ENCODE measurements at regions not wholly inside any gene's neighbourhood (a gene's known extent, or its start where the extent isn't known, plus 50 kb on each side); places are given as distances from the start of the nearest gene placed in this dataset.
"Not testable (repeated sequence)": the region's sequence is repeated elsewhere in the genome, so short reads cannot be mapped to it uniquely, and the experiment has no call there.

DNA sequence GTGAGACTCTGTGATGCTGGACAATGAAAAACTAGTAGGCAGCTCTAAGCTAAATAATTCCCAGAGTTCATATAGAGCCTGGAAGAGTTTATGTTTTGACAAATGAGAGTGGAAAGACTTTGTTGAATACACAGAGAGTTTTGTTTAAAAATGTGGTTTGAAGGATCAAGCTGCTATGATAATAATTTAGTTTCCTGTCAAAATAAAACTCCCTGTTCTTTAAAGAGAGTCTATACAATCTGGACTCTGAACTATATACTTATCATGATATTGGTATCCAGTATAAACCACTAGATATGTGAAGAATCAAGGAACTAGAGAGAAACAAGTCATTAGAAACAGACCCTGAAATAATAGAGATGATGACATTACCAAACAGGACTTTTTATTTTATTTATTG is 158.6 kb downstream of the C4orf33 start:
- Histone ChIP-seq H2BK15ac (replicated peaks; ENCODE audit: low read depth) (no peak overlapping the region), H3K9ac (ENCODE audit: low read length) (no peak overlapping the region), H3K4ac (ENCODE audit: low read depth, low read length) (no peak overlapping the region), H3K56ac (ENCODE audit: low read length) (no peak overlapping the region), H3K23ac (ENCODE audit: low read length) (no peak overlapping the region), H3K4me1 (ENCODE audit: control insufficient read depth, low read depth, low read length) (no peaks in the 10 kb centered on the region), H3K27me3 (ENCODE audit: insufficient read depth, low read length, poor library complexity) (no peaks in the 10 kb centered on the region), H4K8ac (ENCODE audit: low read depth, low read length) (no peak overlapping the region), H2BK120ac (ENCODE audit: low read depth, low read length) (no peak overlapping the region), H3K79me1 (ENCODE audit: low read length) (no peaks in the 10 kb centered on the region), H2BK5ac (ENCODE audit: low read length) (no peak overlapping the region), H3K36me3 (ENCODE audit: control insufficient read depth, insufficient read depth, low read length) (no peaks in the 10 kb centered on the region), H2AK5ac (ENCODE audit: low read length) (no peak overlapping the region), H3K79me2 (ENCODE audit: control insufficient read depth, insufficient read depth, low read length) (no peaks in the 10 kb centered on the region), H3K4me3 (ENCODE audit: low read length) (no peak overlapping the region), H3K18ac (ENCODE audit: low read length) (no peak overlapping the region), H3K27ac (ENCODE audit: low read depth, low read length) (no peak overlapping the region), H3K4me2 (ENCODE audit: low read length) (no peak overlapping the region), H4K5ac (ENCODE audit: low read length) (no peak overlapping the region)
- DNase-seq: no peak

DNA sequence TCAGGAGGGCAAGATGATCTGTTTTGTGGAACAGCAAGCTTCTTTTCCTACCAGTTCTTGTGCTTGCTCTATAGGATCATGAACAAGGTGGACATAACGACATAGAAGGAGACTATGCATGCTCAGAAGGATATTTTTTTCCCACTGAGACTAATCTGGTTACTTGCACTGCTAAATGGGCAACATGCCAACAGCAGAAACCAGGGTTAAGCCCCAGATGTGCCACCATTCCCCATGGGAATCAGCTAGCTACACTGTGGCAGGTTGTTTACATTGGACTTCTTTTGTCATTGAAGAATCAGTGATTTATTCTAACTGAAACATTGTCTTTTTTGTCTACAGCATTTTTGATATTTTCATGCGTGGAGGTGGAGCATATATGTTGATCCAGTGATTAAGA is 165.6 kb downstream of the C4orf33 start:
- no peaks in the 10 kb centered on the region for H3K36me3 ChIP-seq (ENCODE audit: control insufficient read depth, insufficient read depth, low read length)
- no CpG with 5 or more reads among the region's 2 CpGs for WGBS (ENCODE audit: extremely low coverage, insufficient coverage, low lambda C conversion rate)

DNA sequence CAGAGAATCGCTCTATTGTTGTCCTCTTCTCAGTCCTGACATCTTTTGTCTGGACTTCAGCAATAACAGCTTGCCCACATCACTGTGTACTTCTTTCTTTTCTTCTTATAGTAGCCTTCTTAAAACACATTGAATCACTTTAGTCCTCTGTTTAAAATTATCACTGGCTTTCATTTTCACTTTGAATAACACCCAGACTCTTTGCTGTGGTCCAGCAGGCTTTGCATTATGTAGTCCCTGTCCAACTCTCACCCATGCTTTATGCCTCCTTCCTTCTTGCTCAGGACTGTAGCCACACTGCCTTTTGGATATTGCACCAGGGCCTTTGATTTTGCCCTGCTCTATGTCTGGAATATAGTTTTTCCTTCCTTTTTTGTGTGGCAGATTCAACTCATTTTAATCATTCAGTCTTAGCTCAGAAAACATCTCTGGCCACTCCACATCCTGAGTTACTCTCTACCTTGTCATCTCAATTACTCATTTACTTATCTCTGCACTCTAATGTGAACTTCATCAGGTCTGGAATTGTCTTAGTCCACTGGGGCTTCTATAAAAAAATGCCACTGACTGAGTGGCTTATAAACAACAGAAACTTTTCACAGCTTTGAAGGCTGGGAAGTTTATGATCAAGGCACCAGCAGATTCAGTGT is 168.2 kb downstream of the C4orf33 start:
- Histone ChIP-seq H3K4ac (ENCODE audit: low read depth, low read length) (no peak overlapping the region), H3K4me1 (ENCODE audit: control insufficient read depth, low read depth, low read length) (no peaks in the 10 kb centered on the region), H3K4me3 (ENCODE audit: low read length) (no peak overlapping the region), H3K23ac (ENCODE audit: low read length) (no peak overlapping the region), H3K36me3 (ENCODE audit: control insufficient read depth, insufficient read depth, low read length) (no peaks in the 10 kb centered on the region), H3K79me1 (ENCODE audit: low read length) (no peaks in the 10 kb centered on the region), H4K5ac (ENCODE audit: low read length) (no peak overlapping the region), H3K56ac (ENCODE audit: low read length) (no peak overlapping the region), H3K4me2 (ENCODE audit: low read length) (no peak overlapping the region), H2AK5ac (ENCODE audit: low read length) (no peak overlapping the region), H2BK120ac (ENCODE audit: low read depth, low read length) (no peak overlapping the region), H3K27me3 (ENCODE audit: insufficient read depth, low read length, poor library complexity) (no peaks in the 10 kb centered on the region), H3K79me2 (ENCODE audit: control insufficient read depth, insufficient read depth, low read length) (no peaks in the 10 kb centered on the region), H3K18ac (ENCODE audit: low read length) (no peak overlapping the region), H2BK5ac (ENCODE audit: low read length) (no peak overlapping the region), H3K27ac (ENCODE audit: low read depth, low read length) (no peak overlapping the region), H3K9ac (ENCODE audit: low read length) (no peak overlapping the region), H2BK15ac (replicated peaks; ENCODE audit: low read depth) (no peak overlapping the region), H4K8ac (ENCODE audit: low read depth, low read length) (no peak overlapping the region)
- no CpG with 5 or more reads among the region's 1 CpG for WGBS (ENCODE audit: extremely low coverage, insufficient coverage, low lambda C conversion rate)
- no peak for DNase-seq

More for the DNA sequence above, 165.6 kb downstream of the C4orf33 start:
- Histone ChIP-seq H3K27ac (ENCODE audit: low read depth, low read length) (no peak overlapping the region), H3K18ac (ENCODE audit: low read length) (no peak overlapping the region), H2BK5ac (ENCODE audit: low read length) (no peak overlapping the region), H4K8ac (ENCODE audit: low read depth, low read length) (no peak overlapping the region), H3K23ac (ENCODE audit: low read length) (no peak overlapping the region), H3K27me3 (ENCODE audit: insufficient read depth, low read length, poor library complexity) (no peaks in the 10 kb centered on the region), H3K4ac (ENCODE audit: low read depth, low read length) (no peak overlapping the region), H3K9ac (ENCODE audit: low read length) (no peak overlapping the region), H3K79me1 (ENCODE audit: low read length) (no peaks in the 10 kb centered on the region), H4K5ac (ENCODE audit: low read length) (no peak overlapping the region), H2AK5ac (ENCODE audit: low read length) (no peak overlapping the region), H3K79me2 (ENCODE audit: control insufficient read depth, insufficient read depth, low read length) (no peaks in the 10 kb centered on the region), H3K4me3 (ENCODE audit: low read length) (no peak overlapping the region), H2BK15ac (replicated peaks; ENCODE audit: low read depth) (no peak overlapping the region), H3K4me2 (ENCODE audit: low read length) (no peak overlapping the region), H3K56ac (ENCODE audit: low read length) (no peak overlapping the region), H3K4me1 (ENCODE audit: control insufficient read depth, low read depth, low read length) (no peaks in the 10 kb centered on the region), H2BK120ac (ENCODE audit: low read depth, low read length) (no peak overlapping the region)
- DNase-seq: no peak

DNA sequence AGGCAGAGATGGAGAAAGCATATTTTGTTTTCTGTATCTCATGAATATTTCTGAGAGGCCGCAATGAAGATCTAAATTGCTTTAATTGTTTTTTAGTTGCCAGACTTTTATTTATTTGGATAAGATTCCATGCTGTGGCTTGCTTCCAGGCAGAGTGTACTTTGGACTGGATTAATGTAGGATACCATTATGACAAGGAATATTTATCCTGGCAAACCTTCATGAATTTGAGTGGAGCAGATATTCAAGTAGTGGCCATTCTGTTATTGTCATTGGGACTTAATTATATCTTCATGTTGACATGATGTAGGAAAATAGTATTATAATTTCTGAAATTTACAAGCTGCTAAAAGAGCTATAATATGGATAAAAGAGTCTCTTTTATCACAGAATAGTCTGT is 182.9 kb downstream of the C4orf33 start:
- Histone ChIP-seq H3K4me3 (ENCODE audit: low read length) (no peak overlapping the region), H3K27ac (ENCODE audit: low read depth, low read length) (no peak overlapping the region), H3K4me2 (ENCODE audit: low read length) (no peak overlapping the region), H3K18ac (ENCODE audit: low read length) (no peak overlapping the region), H2AK5ac (ENCODE audit: low read length) (no peak overlapping the region), H3K56ac (ENCODE audit: low read length) (no peak overlapping the region), H2BK120ac (ENCODE audit: low read depth, low read length) (no peak overlapping the region), H4K5ac (ENCODE audit: low read length) (no peak overlapping the region), H2BK5ac (ENCODE audit: low read length) (no peak overlapping the region), H3K36me3 (ENCODE audit: control insufficient read depth, insufficient read depth, low read length) (no peaks in the 10 kb centered on the region), H3K4ac (ENCODE audit: low read depth, low read length) (no peak overlapping the region), H3K23ac (ENCODE audit: low read length) (no peak overlapping the region), H3K9ac (ENCODE audit: low read length) (no peak overlapping the region), H2BK15ac (replicated peaks; ENCODE audit: low read depth) (no peak overlapping the region), H3K27me3 (ENCODE audit: insufficient read depth, low read length, poor library complexity) (no peaks in the 10 kb centered on the region), H3K4me1 (ENCODE audit: control insufficient read depth, low read depth, low read length) (no peaks in the 10 kb centered on the region), H3K79me1 (ENCODE audit: low read length) (no peaks in the 10 kb centered on the region), H3K79me2 (ENCODE audit: control insufficient read depth, insufficient read depth, low read length) (no peaks in the 10 kb centered on the region), H4K8ac (ENCODE audit: low read depth, low read length) (no peak overlapping the region)
- no peak for DNase-seq
- WGBS (ENCODE audit: extremely low coverage, insufficient coverage, low lambda C conversion rate): no CpG with 5 or more reads among the region's 1 CpG

DNA sequence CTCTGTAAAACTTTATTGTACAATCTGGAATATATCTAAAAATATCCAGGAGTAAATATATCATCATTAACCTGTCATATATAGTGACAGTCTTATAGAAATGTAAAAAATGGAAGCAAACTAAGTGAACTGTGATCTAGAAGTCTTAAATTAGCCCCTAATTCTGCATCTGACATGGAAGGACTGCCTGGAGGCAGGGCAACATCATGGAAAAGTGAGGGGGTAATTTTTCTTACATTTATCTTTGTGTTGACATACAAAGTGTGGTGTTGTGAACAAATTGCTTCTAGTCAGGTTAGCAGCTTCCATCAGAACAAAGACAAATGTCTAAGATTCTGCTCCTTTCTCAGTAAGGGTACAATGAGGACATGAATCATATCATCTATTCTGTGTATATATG is 186.3 kb downstream of the C4orf33 start:
- Histone ChIP-seq H2BK15ac (replicated peaks; ENCODE audit: low read depth) (no peak overlapping the region), H3K4ac (ENCODE audit: low read depth, low read length) (no peak overlapping the region), H4K5ac (ENCODE audit: low read length) (no peak overlapping the region), H2BK120ac (ENCODE audit: low read depth, low read length) (no peak overlapping the region), H3K27ac (ENCODE audit: low read depth, low read length) (no peak overlapping the region), H3K79me1 (ENCODE audit: low read length) (no peaks in the 10 kb centered on the region), H3K4me1 (ENCODE audit: control insufficient read depth, low read depth, low read length) (no peaks in the 10 kb centered on the region), H3K18ac (ENCODE audit: low read length) (no peak overlapping the region), H3K56ac (ENCODE audit: low read length) (no peak overlapping the region), H3K4me2 (ENCODE audit: low read length) (no peak overlapping the region), H3K23ac (ENCODE audit: low read length) (no peak overlapping the region), H2BK5ac (ENCODE audit: low read length) (no peak overlapping the region), H4K8ac (ENCODE audit: low read depth, low read length) (no peak overlapping the region), H3K79me2 (ENCODE audit: control insufficient read depth, insufficient read depth, low read length) (no peaks in the 10 kb centered on the region), H2AK5ac (ENCODE audit: low read length) (no peak overlapping the region), H3K36me3 (ENCODE audit: control insufficient read depth, insufficient read depth, low read length) (no peaks in the 10 kb centered on the region), H3K4me3 (ENCODE audit: low read length) (no peak overlapping the region), H3K9ac (ENCODE audit: low read length) (no peak overlapping the region), H3K27me3 (ENCODE audit: insufficient read depth, low read length, poor library complexity) (no peaks in the 10 kb centered on the region)
- no peak for DNase-seq

DNA sequence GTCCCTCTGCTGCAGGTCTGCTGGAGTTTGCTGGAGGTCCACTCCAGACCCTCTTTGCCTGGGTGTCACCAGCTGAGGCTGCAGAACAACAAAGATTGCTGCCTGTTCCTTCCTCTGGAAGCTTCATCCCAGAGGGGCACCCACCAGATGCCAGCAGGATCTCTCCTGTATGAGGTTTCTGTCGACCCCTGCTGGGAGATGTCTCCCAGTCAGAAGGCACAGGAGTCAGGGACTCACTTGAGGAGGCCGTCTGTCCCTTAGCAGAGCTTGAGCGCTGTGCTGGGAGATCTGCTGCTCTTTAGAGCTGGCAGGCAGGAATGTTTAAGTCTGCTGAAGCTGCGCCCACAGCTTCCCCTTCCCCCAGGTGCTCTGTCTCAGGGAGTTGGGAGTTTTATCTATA is 196.2 kb downstream of the C4orf33 start:
- not testable (repeated sequence) for H3K18ac ChIP-seq (ENCODE audit: low read length); H3K4me3 ChIP-seq (ENCODE audit: low read length); H2AK5ac ChIP-seq (ENCODE audit: low read length); H3K27me3 ChIP-seq (ENCODE audit: insufficient read depth, low read length, poor library complexity); H2BK15ac ChIP-seq (replicated peaks; ENCODE audit: low read depth); H3K4ac ChIP-seq (ENCODE audit: low read depth, low read length); H3K4me1 ChIP-seq (ENCODE audit: control insufficient read depth, low read depth, low read length); H3K56ac ChIP-seq (ENCODE audit: low read length); H3K9ac ChIP-seq (ENCODE audit: low read length); H2BK5ac ChIP-seq (ENCODE audit: low read length); H4K8ac ChIP-seq (ENCODE audit: low read depth, low read length); H3K36me3 ChIP-seq (ENCODE audit: control insufficient read depth, insufficient read depth, low read length); DNase-seq; H2BK120ac ChIP-seq (ENCODE audit: low read depth, low read length); H3K79me2 ChIP-seq (ENCODE audit: control insufficient read depth, insufficient read depth, low read length); H4K5ac ChIP-seq (ENCODE audit: low read length); H3K79me1 ChIP-seq (ENCODE audit: low read length); H3K4me2 ChIP-seq (ENCODE audit: low read length); H3K23ac ChIP-seq (ENCODE audit: low read length); H3K27ac ChIP-seq (ENCODE audit: low read depth, low read length)
- WGBS (ENCODE audit: extremely low coverage, insufficient coverage, low lambda C conversion rate): no CpG with 5 or more reads among the region's 4 CpGs
